ENCODE measurements at regions not wholly inside any gene's neighbourhood (a gene's known extent, or its start where the extent isn't known, plus 50 kb on each side); places are given as distances from the start of the nearest gene placed in this dataset.

- Histone ChIP-seq H3K4me2 (ENCODE audit: low read length) (no peak overlapping the region), H3F3A (ENCODE audit: low read length, unreplicated experiment) (no peaks in the 10 kb centered on the region), H3K79me2 (ENCODE audit: low read length) (no peaks in the 10 kb centered on the region), H3K27ac (ENCODE audit: low read length) (no peak overlapping the region), H3K4me1 (ENCODE audit: insufficient read depth, low read length) (no peaks in the 10 kb centered on the region), H3K4me3 (ENCODE audit: low read length) (no peak overlapping the region), H3K27me3 (ENCODE audit: low read length) (peaks cover 11% of the 10 kb centered on the region; the same call in 1 of the 2 replicates), H2AFZ (ENCODE audit: low read length) (no peak overlapping the region), H3K9ac (ENCODE audit: low read length) (no peak overlapping the region), H3K9me2 (replicated peaks; ENCODE audit: low read length) (no peaks in the 10 kb centered on the region), H4K20me1 (ENCODE audit: low read length) (no peaks in the 10 kb centered on the region), H3K36me3 (ENCODE audit: low read depth, low read length) (no peaks in the 10 kb centered on the region), H3K9me3 (ENCODE audit: low read length) (no peaks in the 10 kb centered on the region)
- TF ChIP-seq EZH2 (IDR thresholded peaks at IDR 0.05; ENCODE audit: low read length, unreplicated experiment): no peak
- TF ChIP-seq, protein P1, sequence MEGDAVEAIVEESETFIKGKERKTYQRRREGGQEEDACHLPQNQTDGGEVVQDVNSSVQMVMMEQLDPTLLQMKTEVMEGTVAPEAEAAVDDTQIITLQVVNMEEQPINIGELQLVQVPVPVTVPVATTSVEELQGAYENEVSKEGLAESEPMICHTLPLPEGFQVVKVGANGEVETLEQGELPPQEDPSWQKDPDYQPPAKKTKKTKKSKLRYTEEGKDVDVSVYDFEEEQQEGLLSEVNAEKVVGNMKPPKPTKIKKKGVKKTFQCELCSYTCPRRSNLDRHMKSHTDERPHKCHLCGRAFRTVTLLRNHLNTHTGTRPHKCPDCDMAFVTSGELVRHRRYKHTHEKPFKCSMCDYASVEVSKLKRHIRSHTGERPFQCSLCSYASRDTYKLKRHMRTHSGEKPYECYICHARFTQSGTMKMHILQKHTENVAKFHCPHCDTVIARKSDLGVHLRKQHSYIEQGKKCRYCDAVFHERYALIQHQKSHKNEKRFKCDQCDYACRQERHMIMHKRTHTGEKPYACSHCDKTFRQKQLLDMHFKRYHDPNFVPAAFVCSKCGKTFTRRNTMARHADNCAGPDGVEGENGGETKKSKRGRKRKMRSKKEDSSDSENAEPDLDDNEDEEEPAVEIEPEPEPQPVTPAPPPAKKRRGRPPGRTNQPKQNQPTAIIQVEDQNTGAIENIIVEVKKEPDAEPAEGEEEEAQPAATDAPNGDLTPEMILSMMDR (conservative IDR thresholded peaks at IDR 0.05; ENCODE audit: low read depth, low read length): no peak
- no peak for TF ChIP-seq EZH2phosphoT487 (IDR thresholded peaks at IDR 0.05; ENCODE audit: borderline replicate concordance, low read length)
- ChIA-PET POLR2A (ENCODE audit: unreplicated experiment) (no interaction called here), CTCF (no interaction called here)
- BruUV-seq (replicated peaks): no TSS peak
- ATAC-seq (no peak), DNase-seq (no peak)
- intact Hi-C loops (cut with micrococcal nuclease): no loop called here
Measured at GRCh38 chr20:39155971-39156370, 193.8 kb downstream of the DHX35 start.

DNA sequence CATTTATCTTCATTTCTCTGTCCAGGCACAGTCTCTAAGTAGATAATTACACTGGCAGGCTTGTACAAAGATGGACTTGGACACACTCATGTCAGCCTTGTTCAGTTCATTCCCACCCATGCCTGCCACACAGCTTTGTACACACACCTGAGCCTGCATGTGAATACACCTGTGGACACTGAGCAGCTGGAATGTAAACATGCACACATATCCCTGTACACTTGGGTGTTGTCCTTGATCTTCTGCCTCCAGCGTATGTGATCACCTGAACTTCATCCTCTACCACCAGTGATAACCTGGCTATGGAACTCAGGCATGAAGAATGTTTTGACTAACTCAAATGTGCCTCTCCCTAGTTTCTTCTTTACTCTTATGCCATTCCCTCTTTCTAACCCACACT is 190.6 kb downstream of the DHX35 start:
- Histone ChIP-seq H3K79me2 (ENCODE audit: low read length) (no peaks in the 10 kb centered on the region), H3K4me3 (ENCODE audit: low read length) (no peak overlapping the region), H3K9me3 (ENCODE audit: low read length) (no peaks in the 10 kb centered on the region), H3K36me3 (ENCODE audit: low read depth, low read length) (no peaks in the 10 kb centered on the region), H2AFZ (ENCODE audit: low read length) (no peak overlapping the region), H3K9ac (ENCODE audit: low read length) (no peak overlapping the region), H3K27ac (ENCODE audit: low read length) (no peak overlapping the region), H4K20me1 (ENCODE audit: low read length) (no peaks in the 10 kb centered on the region), H3K27me3 (ENCODE audit: low read length) (peaks cover 23% of the 10 kb centered on the region), H3K9me2 (replicated peaks; ENCODE audit: low read length) (no peaks in the 10 kb centered on the region), H3K4me1 (ENCODE audit: insufficient read depth, low read length) (no peaks in the 10 kb centered on the region), H3F3A (ENCODE audit: low read length, unreplicated experiment) (no peaks in the 10 kb centered on the region), H3K4me2 (ENCODE audit: low read length) (no peak overlapping the region)
- TF ChIP-seq EZH2phosphoT487 (IDR thresholded peaks at IDR 0.05; ENCODE audit: borderline replicate concordance, low read length) (no peak), EZH2 (IDR thresholded peaks at IDR 0.05; ENCODE audit: low read length, unreplicated experiment) (no peak)
- TF ChIP-seq, protein P1 (conservative IDR thresholded peaks at IDR 0.05; ENCODE audit: low read depth, low read length): no peak
- POLR2A ChIA-PET (ENCODE audit: unreplicated experiment): no interaction called here
- BruUV-seq (replicated peaks): no TSS peak
- ATAC-seq (no peak), DNase-seq (no peak)
- CTCF ChIA-PET: no interaction called here
- intact Hi-C loops (cut with micrococcal nuclease): no loop called here

DNA sequence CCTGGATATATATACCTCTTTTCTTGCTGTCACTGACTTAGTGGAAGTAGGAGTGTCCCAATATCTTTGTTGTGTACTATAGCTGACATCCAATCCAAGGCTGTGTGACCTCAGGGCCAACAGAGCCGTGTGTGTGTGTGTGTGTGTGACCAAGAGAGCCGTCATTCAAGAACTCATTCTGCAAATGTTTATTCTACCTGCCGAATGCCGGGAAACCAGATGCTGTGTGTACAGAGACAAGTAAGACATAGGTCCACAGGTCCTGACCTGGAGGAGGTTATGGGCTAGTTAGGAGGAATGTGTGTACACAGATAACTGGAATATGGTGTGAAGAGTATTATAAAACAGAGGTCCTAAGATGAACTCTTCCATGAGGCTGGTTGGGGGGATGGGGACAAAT is 190.0 kb downstream of the DHX35 start:
- TF ChIP-seq, protein P1 (conservative IDR thresholded peaks at IDR 0.05; ENCODE audit: low read depth, low read length): no peak
- TF ChIP-seq EZH2phosphoT487 (IDR thresholded peaks at IDR 0.05; ENCODE audit: borderline replicate concordance, low read length): no peak
- Histone ChIP-seq H3K79me2 (ENCODE audit: low read length) (no peaks in the 10 kb centered on the region), H3K4me3 (ENCODE audit: low read length) (no peak overlapping the region), H3K4me1 (ENCODE audit: insufficient read depth, low read length) (no peaks in the 10 kb centered on the region), H3K9me2 (replicated peaks; ENCODE audit: low read length) (no peaks in the 10 kb centered on the region), H3K36me3 (ENCODE audit: low read depth, low read length) (no peaks in the 10 kb centered on the region), H3F3A (ENCODE audit: low read length, unreplicated experiment) (no peaks in the 10 kb centered on the region), H4K20me1 (ENCODE audit: low read length) (no peaks in the 10 kb centered on the region), H2AFZ (ENCODE audit: low read length) (no peak overlapping the region), H3K27me3 (ENCODE audit: low read length) (peaks cover 23% of the 10 kb centered on the region), H3K27ac (ENCODE audit: low read length) (no peak overlapping the region), H3K9me3 (ENCODE audit: low read length) (no peaks in the 10 kb centered on the region), H3K4me2 (ENCODE audit: low read length) (no peak overlapping the region), H3K9ac (ENCODE audit: low read length) (no peak overlapping the region)
- intact Hi-C loops (cut with micrococcal nuclease): no loop called here
- BruUV-seq (replicated peaks): no TSS peak
- ChIA-PET POLR2A (ENCODE audit: unreplicated experiment) (no interaction called here), CTCF (no interaction called here)
- DNase-seq (peak; percentile 45), ATAC-seq (no peak)
